CD14-positive monocyte (primary cell): ENCODE measurements at regions not wholly inside any gene's neighbourhood (a gene's known extent, or its start where the extent isn't known, plus 50 kb on each side); places are given as distances from the start of the nearest gene placed in this dataset.

Experiments
- DNase-seq, 3 donors: peaks; one replicate each; pipeline ENCODE4 v3.0.0-alpha.2; 2011 to 2022
- H2AFZ ChIP-seq: 2 replicates; pipeline ENCODE4 v1.6.0; 2012; ENCODE audit warnings: mild to moderate bottlenecking, low read depth, low read length, inconsistent platforms; ENCODE audit not compliant: insufficient read depth, poor library complexity, severe bottlenecking
- H3K27ac ChIP-seq, 2 donors: 1 replicate in 1 of 2; 2 replicates in 1 of 2; pipeline ENCODE4 v1.5.1; 2012 to 2013; ENCODE audit warnings: low read length in 2 of 2, control low read depth in 1 of 2, inconsistent platforms in 1 of 2, low read depth in 1 of 2, mild to moderate bottlenecking in 1 of 2
- H3K27me3 ChIP-seq, 2 donors: one replicate each; pipeline versions ENCODE4 v1.6.0 to v1.6.1; 2011 to 2013; ENCODE audit warnings: low read length in 2 of 2; ENCODE audit not compliant: control insufficient read depth in 2 of 2, insufficient read depth in 2 of 2
- H3K36me3 ChIP-seq, 2 donors: replicated peaks in 1 of 2; 1 replicate in 1 of 2; 2 replicates in 1 of 2; pipeline versions ENCODE4 v1.5.1 to v1.6.1; 2012 to 2013; ENCODE audit warnings: low read length in 2 of 2, control low read depth in 1 of 2, inconsistent platforms in 1 of 2, mild to moderate bottlenecking in 1 of 2; ENCODE audit not compliant: insufficient read depth in 2 of 2, control insufficient read depth in 1 of 2
- H3K4me1 ChIP-seq, 2 donors: 1 replicate in 1 of 2; 2 replicates in 1 of 2; pipeline versions ENCODE4 v1.5.1 to v1.6.1; 2012 to 2013; ENCODE audit warnings: low read length in 2 of 2, control low read depth in 1 of 2, inconsistent platforms in 1 of 2, mild to moderate bottlenecking in 1 of 2, moderate library complexity in 1 of 2; ENCODE audit not compliant: insufficient read depth in 2 of 2, control insufficient read depth in 1 of 2
- H3K4me2 ChIP-seq: replicated peaks from 2 replicates; pipeline ENCODE3; 2012; ENCODE audit warnings: low read length, moderate library complexity, mild to moderate bottlenecking; ENCODE audit not compliant: poor library complexity, severe bottlenecking; ENCODE audit errors: extremely low read depth
- H3K4me3 ChIP-seq, 3 experiments: fragments of 200-600 bp in 1 of 3; sonication (generic) in 1 of 3; replicated peaks in 1 of 3; 1 replicate in 2 of 3; 2 replicates in 1 of 3; pipeline ENCODE4 v1.5.1; 2011 to 2013; ENCODE audit warnings: low read length in 3 of 3, mild to moderate bottlenecking in 3 of 3, control low read depth in 2 of 3, low read depth in 2 of 3, inconsistent platforms in 1 of 3, moderate library complexity in 1 of 3
- H3K79me2 ChIP-seq: 2 replicates; pipeline ENCODE4 v1.6.0; 2012; ENCODE audit warnings: mild to moderate bottlenecking, control low read depth, inconsistent platforms, low read length, moderate library complexity; ENCODE audit not compliant: insufficient read depth
- H3K9ac ChIP-seq: 2 replicates; pipeline ENCODE4 v1.6.0; 2017; ENCODE audit warnings: low read length, mild to moderate bottlenecking; ENCODE audit not compliant: insufficient read depth, poor library complexity, severe bottlenecking
- H3K9me3 ChIP-seq, 2 donors: replicated peaks in 1 of 2; 1 replicate in 1 of 2; 2 replicates in 1 of 2; pipeline versions ENCODE4 v1.5.1 to v1.6.1; 2012 to 2013; ENCODE audit warnings: low read length in 2 of 2, control low read depth in 1 of 2; ENCODE audit not compliant: control insufficient read depth in 1 of 2, insufficient read depth in 1 of 2
- H4K20me1 ChIP-seq: 2 replicates; pipeline ENCODE4 v1.6.0; 2012; ENCODE audit warnings: mild to moderate bottlenecking, low read length, control low read depth, moderate library complexity; ENCODE audit not compliant: insufficient read depth
- H3K27ac Mint-ChIP-seq, 7 donors: one replicate each; pipeline ENCODE4 v1.8.0; 2020; ENCODE audit warnings: mild to moderate bottlenecking in 7 of 7, mixed read lengths in 7 of 7, moderate library complexity in 6 of 7, inconsistent platforms in 2 of 7
- H3K27me3 Mint-ChIP-seq, 3 donors: one replicate each; pipeline ENCODE4 v1.8.0; 2021 to 2022; ENCODE audit warnings: low read depth in 3 of 3, mild to moderate bottlenecking in 3 of 3, mixed read lengths in 3 of 3, moderate library complexity in 3 of 3, inconsistent platforms in 1 of 3
- H3K36me3 Mint-ChIP-seq, 2 donors: one replicate each; pipeline ENCODE4 v1.8.0; 2020; ENCODE audit warnings: mixed read lengths in 2 of 2, inconsistent platforms in 1 of 2, mild to moderate bottlenecking in 1 of 2
- H3K4me1 Mint-ChIP-seq: one replicate; pipeline ENCODE4 v1.8.0; 2020; ENCODE audit warnings: mild to moderate bottlenecking, mixed read lengths
- H3K4me3 Mint-ChIP-seq, 2 donors: one replicate each; pipeline ENCODE4 v1.8.0; 2020; ENCODE audit warnings: mild to moderate bottlenecking in 2 of 2, mixed read lengths in 2 of 2, moderate library complexity in 1 of 2
- H3K9me3 Mint-ChIP-seq, 7 donors: one replicate each; pipeline ENCODE4 v1.8.0; 2020 to 2022; ENCODE audit warnings: mixed read lengths in 7 of 7, mild to moderate bottlenecking in 6 of 7, moderate library complexity in 6 of 7, inconsistent platforms in 2 of 7
- CTCF ChIP-seq: fragments of 200-600 bp; IDR thresholded peaks from one replicate; pipeline ENCODE4 v1.8.0; 2022; ENCODE audit warnings: antibody characterized with exemption, mild to moderate bottlenecking
- WGBS: methylation state at CpG from one replicate; pipeline ENCODE4 v1.1.5; 2013; ENCODE audit warnings: missing lambda C conversion rate; ENCODE audit not compliant: insufficient coverage; 5-methylcytosine and 5-hydroxymethylcytosine counted together
- intact Hi-C, 2 donors: fragments of 100-400 bp; cut with micrococcal nuclease; formaldehyde crosslinking; loops; one replicate each; pipeline versions ENCODE4 v1.15.0 to v1.15.1; 2023

- intact Hi-C loops, result no loop called here
Observed at GRCh38 chr2:52368141-52368540, 1336.2 kb upstream of the NRXN1 start.

GRCh38 chr2:52365946-52366345 lies 1334.0 kb upstream of the NRXN1 start:
- no CpG with 5 or more reads among the region's 2 CpGs for WGBS
- intact Hi-C loops, result no loop called here
- no peak overlapping the region for H3K4me2 ChIP-seq
- peaks cover 0 to 3% (median 2%) of the 10 kb centered on the region in 7 donors for H3K9me3 Mint-ChIP-seq
- no peak for TF ChIP-seq CTCF
- H4K20me1 ChIP-seq, result no peaks in the 10 kb centered on the region
- H3K27ac Mint-ChIP-seq, result no peak overlapping the region
- H2AFZ ChIP-seq, result no peak overlapping the region
- no peaks in the 10 kb centered on the region for H3K27me3 Mint-ChIP-seq
- H3K4me1 Mint-ChIP-seq, result no peaks in the 10 kb centered on the region
- no peaks in the 10 kb centered on the region for H3K36me3 ChIP-seq
- H3K27ac ChIP-seq, result no peak overlapping the region
- no peaks in the 10 kb centered on the region for H3K36me3 Mint-ChIP-seq
- H3K9ac ChIP-seq, result no peak overlapping the region
- no peaks in the 10 kb centered on the region for H3K79me2 ChIP-seq
- no peak for DNase-seq
- no peak overlapping the region for H3K4me3 Mint-ChIP-seq
- no peaks in the 10 kb centered on the region for H3K27me3 ChIP-seq
- no peaks in the 10 kb centered on the region for H3K4me1 ChIP-seq
- H3K4me3 ChIP-seq, result no peak overlapping the region
- peaks cover 0 to 12% of the 10 kb centered on the region in 2 donors for H3K9me3 ChIP-seq

More at GRCh38 chr2:52368141-52368540, 1336.2 kb upstream of the NRXN1 start:
- Histone ChIP-seq H3K36me3 (no peaks in the 10 kb centered on the region), H3K27me3 (no peaks in the 10 kb centered on the region), H3K27ac (no peak overlapping the region), H3K9me3 (peaks cover 0 to 12% of the 10 kb centered on the region in 2 donors), H3K4me2 (no peak overlapping the region), H3K4me3 (no peak overlapping the region), H3K9ac (no peak overlapping the region), H3K79me2 (no peaks in the 10 kb centered on the region), H4K20me1 (no peaks in the 10 kb centered on the region), H3K4me1 (no peaks in the 10 kb centered on the region), H2AFZ (no peak overlapping the region)
- Mint-ChIP-seq H3K9me3 (peaks cover 0 to 7% (median 2%) of the 10 kb centered on the region in 7 donors), H3K27me3 (peaks cover 0 to 1% (median 0%) of the 10 kb centered on the region in 3 donors), H3K27ac (no peak overlapping the region), H3K4me3 (no peak overlapping the region), H3K36me3 (no peaks in the 10 kb centered on the region), H3K4me1 (no peaks in the 10 kb centered on the region)
- DNase-seq, result no peak
- no peak for TF ChIP-seq CTCF
